ENCODE measurements at regions not wholly inside any gene's neighbourhood (a gene's known extent, or its start where the extent isn't known, plus 50 kb on each side); places are given as distances from the start of the nearest gene placed in this dataset.
"Not testable (repeated sequence)": the region's sequence is repeated elsewhere in the genome, so short reads cannot be mapped to it uniquely, and the experiment has no call there.

DNA sequence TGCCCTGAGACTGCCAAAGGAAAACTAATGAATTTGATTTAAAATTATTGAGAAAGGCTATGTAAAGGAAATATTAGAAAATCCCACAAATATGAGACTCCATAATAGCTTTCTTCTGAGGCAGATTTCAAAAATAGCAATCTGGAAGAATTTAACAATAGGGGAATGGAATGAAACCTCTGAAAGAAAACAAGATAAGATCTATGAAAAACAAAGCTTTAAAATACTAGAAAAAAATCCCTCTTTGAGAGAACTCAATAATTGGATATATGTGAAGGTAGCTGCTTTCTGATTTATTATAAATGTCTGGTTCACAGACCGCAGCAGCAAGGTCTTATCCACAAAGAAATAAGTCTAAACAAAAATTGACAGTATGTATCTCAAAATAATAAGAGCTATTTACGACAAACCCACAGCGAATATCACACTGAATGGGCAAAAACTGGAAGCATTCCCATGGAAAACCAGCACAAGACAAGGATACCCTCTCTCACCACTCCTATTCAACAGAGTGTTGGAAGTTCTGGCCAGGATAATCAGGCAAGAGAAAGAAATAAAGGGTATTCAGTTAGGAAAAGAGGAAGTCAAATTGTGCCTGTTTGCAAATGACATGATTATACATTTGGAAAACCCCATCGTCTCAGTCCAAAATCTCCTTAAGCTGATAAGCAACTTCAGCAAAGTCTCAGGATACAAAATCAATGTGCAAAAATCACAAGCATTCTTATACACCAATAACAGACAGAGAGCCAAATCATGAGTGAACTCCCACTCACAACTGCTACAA, 319.3 kb upstream of the THBS1 start:
- ATAC-seq: not testable (repeated sequence)

DNA sequence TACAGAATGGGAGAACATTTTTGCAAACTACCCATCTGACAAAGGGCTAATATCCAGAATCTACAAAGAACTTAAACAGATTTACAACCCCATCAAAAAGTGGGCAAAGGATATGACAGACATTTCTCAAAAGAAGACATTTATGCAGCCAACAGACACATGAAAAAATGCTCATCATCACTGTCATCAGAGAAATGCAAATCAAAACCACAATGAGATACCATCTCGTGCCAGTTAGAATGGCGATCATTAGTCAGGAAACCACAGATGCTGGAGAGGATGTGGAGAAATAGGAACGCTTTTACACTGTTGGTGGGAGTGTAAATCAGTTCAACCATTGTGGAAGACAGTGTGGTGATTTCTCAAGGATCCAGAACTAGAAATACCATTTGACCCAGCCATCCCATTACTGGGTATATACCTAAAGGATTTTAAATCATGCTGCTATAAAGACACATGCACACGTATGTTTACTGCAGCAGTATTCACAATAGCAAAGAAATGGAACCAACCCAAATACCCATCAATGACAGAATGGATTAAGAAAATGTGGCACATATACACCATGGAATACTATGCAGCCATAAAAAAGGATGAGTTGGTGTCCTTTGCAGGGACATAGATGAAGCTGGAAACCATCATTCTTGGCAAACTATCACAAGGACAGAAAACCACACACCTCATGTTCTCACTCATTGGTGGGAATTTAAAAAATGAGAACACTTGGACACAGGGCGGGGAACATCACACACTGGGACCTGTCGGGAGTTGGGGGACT, 317.7 kb upstream of the THBS1 start:
- not testable (repeated sequence) for ATAC-seq

- ATAC-seq: no peak
Measured at GRCh38 chr15:39265261-39265660, 315.6 kb upstream of the THBS1 start.

- no peak for ATAC-seq
Measured at GRCh38 chr15:39266890-39267289, 314.0 kb upstream of the THBS1 start.

DNA sequence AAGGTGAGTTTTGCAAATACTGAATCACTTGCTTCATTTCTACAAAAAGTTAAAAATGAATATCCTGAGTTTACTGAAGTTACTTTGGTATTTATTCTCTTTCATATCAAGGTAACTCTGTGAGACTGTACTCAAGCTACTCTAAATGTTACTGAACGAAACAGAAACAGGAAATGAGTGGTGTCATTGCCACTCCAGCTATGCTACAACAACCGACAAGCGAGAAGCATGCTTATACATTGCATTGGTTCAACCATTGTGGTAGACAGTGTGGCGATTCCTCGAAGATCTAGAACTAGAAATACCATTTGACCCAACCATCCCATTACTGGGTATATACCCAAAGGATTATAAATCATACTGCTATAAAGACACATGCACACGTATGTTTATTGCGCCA, 313.2 kb upstream of the THBS1 start:
- ATAC-seq: no peak

GRCh38 chr15:39269352-39269751, 311.5 kb upstream of the THBS1 start:
- no peak for ATAC-seq

GRCh38 chr15:39269821-39270220, 311.1 kb upstream of the THBS1 start:
- no peak for ATAC-seq

DNA sequence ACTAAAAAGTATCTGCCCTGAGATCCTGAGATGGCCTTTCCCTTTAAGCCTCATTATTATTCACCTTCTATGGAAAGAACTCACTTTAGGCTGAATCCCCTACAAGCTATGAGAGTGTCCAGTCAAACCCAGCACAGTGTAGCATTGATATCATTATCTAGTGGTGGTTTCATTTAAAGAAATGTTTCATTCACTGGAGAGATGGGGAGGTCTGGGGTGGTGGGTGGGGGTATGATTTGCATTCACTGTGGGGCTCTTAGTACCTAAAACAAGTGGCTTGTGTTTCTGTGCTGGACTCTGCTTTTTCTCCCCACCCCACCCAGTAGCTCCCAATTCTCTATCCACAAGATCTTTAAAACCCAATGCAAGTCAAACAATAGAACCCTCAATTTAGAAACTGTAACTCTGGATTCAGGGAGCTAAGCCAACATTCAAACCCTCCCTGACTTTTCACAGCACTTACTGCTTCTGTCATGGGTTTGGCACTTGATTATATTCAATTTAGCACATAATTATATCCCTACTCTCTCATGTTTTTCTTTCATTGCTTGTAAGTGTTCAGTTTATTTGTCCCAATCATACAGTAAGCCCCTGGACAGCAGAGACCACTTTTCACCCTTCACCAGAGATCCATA, 310.5 kb upstream of the THBS1 start:
- ATAC-seq: no peak

- no peak for ATAC-seq
Measured at GRCh38 chr15:39270934-39271333, 309.9 kb upstream of the THBS1 start.

GRCh38 chr15:39272901-39273300, 308.0 kb upstream of the THBS1 start:
- ATAC-seq: no peak

DNA sequence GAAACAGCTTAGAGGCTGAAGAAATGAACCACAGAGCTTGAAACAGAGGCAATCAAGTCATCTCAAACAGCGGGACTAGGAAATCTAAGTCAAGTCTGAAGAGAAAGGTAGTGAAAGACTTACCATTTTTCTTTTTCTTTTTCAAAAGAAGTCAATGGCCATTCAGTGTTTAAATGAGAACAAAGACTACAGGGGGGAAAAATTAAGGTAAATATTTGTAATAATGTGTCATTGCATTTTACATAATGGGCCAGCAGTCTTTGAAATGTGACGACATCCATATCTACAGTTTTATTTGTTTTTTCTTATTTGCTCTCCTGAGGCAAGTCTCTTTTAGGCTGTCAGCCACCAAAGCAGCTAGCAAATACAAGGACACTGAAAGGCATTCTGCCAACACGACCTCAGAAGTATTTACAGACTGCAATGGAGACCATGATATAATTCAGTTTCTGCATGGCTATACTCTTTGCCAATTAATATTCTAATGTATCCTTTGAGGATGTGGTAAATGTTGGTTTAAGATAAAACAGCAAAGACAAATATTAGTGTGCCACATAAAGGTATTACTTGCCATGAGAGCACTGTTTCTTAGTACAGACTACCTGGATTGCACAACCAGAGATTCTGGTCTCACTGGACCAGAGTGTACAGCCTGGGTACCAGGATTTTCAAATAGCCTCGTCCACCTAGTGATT, 307.0 kb upstream of the THBS1 start:
- no peak for ATAC-seq

GRCh38 chr15:39275066-39275465, 305.8 kb upstream of the THBS1 start:
- ATAC-seq: no peak

- no peak for ATAC-seq
Measured at GRCh38 chr15:39279311-39279710, 301.6 kb upstream of the THBS1 start.

DNA sequence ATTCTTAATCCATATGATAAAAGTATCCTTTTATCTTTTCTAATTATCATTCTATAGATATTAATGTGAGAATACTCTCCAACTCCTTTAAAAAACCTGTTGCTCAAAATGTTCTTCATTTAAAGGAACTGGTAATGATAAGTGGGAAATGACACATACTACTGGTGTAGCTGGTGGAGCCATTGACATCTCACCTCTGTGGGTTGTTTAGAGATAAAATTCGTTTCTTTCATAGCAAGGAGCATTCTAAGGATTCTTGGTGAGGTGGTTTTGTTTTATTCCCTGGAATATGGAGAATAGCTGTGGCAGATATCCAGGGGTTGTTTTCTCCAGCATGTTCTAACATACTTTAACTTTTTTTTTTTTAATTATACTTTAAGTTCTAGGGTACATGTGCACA, 299.8 kb upstream of the THBS1 start:
- no peak for ATAC-seq

- ATAC-seq: no peak
Measured at GRCh38 chr15:39282663-39283208, 298.1 kb upstream of the THBS1 start.

DNA sequence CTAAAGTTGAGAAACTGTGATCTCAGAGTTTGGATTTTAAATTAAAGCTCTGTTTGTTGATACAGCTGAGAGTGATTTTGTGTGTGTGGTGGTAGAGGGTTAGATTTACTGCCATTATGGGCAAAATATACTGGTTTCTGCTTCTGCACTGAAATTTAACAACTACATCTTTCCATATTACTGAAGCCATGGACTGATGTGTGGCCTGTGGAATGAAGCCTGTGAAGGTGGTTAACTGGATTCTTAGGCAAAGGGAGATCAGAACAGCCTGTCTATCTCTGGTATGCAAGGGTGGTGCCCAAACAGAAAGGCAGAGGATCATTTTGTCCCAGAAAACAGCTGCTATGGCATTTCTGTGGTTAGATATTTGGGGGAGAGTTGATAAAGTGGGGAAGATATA, 297.3 kb upstream of the THBS1 start:
- no peak for ATAC-seq

- ATAC-seq: no peak
Measured at GRCh38 chr15:39285071-39285470, 295.8 kb upstream of the THBS1 start.

- no peak for ATAC-seq
Measured at GRCh38 chr15:39285663-39286062, 295.2 kb upstream of the THBS1 start.

GRCh38 chr15:39286706-39287105, 294.2 kb upstream of the THBS1 start:
- ATAC-seq: no peak

GRCh38 chr15:39287322-39288195, 293.3 kb upstream of the THBS1 start:
- ATAC-seq: no peak

DNA sequence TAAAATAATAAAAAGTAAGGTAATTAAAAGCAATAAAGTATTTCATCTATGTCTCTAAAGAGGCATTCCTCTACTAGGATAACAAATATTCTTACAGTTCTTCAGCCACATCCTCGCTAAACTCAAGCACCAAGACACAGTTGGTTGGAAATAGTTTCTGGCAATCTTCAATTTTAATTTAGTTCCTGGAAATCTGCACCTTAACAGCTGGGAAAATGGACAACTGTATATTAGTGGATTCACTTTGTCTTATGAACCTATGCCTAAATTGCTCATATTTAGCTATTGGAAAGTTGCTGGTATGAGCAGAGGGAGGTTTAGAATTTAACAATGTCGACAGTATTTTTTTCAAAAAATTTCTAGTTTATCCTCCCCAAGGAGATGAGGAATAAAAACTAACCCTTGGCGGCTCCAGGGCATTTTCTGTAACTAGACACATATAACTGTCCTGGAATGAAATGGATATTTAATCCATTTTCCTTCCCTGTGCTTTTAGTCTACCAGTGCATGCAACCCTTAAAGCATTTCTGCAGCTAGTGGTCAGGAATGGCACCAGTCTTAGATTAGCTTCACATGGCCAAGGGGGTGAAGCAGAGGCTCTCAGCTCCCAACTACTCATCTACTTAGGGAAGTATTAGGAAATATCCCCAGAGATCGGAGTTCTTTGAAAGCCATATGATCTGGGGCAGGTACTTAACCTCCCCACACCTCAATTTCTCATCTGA, 290.0 kb upstream of the THBS1 start:
- ATAC-seq: no peak

Measured in activated CD4-positive, CD25-positive, alpha-beta regulatory T cell treated with anti-CD3 and anti-CD28 coated beads, Interleukin-2, amount 50 U/mL, for 24 hours (primary cell).